NOMO-1 treated with DMSO at 0.1 percent for 48 hours (cell line): ENCODE measurements at regions not wholly inside any gene's neighbourhood (a gene's known extent, or its start where the extent isn't known, plus 50 kb on each side); places are given as distances from the start of the nearest gene placed in this dataset.

Source experiments
- DNase-seq: peaks from one replicate; lab custom pipeline; 2025; ENCODE audit not compliant: unreplicated experiment; lab: John Stamatoyannopoulos, UW

DNA sequence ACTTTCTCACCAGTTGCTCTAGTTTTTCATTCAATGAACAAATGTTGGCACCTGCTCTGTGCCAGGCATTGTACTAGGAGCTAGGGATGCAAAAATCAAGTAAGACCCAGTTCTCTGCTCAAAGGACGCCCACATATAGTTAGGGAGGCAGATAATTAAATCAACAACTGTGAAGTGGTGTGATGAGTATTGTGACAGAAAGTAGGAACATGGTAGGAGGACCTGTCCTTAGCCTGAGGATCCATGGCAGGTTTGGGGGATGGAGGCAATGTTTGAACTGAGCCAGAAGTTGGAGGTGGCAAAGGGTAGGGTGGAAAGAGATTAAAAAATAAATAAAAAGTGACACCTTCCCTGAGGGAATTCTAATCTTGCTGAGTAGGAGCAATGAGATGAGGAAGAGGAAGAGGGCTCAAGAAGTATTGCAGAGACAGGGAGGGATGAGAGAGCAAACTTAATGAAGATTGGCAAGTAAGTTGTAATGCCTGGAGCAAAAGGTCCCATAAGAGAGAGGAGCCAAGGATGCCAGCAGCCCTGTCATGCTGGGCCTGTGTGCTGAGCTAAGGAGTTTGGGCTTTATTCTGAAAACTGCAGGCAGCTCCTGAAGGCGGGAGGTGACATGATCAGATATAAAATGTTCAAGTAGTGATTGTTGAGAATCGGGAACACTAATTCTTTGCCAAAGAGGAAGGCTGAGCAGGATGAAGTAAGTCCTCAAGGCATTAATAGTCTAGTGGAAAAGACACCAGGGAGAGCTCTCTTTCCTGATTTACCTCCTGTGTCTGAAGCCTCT, 184.3 kb upstream of the PPP2R3A start:
- no peak for DNase-seq

DNA sequence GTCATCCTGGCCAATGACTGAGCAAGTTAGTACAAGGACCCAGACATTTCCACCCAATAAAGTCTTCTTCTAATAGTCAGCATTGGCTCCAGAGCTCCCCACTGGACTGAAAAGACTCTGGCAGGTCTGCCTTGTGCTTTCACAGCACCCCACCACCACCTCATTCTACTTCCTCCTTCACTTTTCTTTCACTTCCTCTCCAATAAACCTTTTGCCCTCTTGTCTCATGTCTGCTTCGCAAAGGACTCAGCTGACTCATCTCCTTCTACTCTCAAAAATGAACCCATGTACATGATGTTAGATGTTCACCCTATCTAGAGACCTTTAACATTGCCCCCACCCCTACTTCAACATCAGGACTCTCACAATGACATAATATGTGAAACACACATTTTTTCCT, 181.0 kb upstream of the PPP2R3A start:
- peak; percentile 99 for DNase-seq

- no peak for DNase-seq
Measured at GRCh38 chr3:135788146-135788545, 177.4 kb upstream of the PPP2R3A start.

GRCh38 chr3:135788978-135789377, 176.6 kb upstream of the PPP2R3A start:
- no peak for DNase-seq

DNA sequence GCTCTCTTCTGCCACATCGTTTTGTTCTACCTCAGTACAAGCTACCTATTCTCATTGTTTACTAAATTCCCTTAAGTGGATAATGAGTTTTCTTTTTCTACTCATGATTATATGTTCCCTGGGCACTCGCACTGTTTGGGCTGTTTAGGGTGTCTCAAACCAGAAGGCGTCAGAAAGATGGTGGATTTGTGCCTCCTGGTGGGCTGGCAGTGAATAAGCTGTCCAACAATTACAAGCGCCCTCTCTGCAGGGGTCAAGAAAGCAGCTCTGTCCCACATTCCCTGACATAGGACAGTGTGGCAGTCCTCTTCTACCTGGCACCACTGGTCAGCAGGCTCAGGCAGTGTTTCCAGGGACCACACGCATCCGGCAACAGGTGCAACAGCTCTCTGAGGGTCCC, 173.4 kb upstream of the PPP2R3A start:
- no peak for DNase-seq

- no peak for DNase-seq
Measured at GRCh38 chr3:135792858-135793475, 172.6 kb upstream of the PPP2R3A start.

- DNase-seq, result no peak
Measured at GRCh38 chr3:135800071-135800549, 165.4 kb upstream of the PPP2R3A start.

DNA sequence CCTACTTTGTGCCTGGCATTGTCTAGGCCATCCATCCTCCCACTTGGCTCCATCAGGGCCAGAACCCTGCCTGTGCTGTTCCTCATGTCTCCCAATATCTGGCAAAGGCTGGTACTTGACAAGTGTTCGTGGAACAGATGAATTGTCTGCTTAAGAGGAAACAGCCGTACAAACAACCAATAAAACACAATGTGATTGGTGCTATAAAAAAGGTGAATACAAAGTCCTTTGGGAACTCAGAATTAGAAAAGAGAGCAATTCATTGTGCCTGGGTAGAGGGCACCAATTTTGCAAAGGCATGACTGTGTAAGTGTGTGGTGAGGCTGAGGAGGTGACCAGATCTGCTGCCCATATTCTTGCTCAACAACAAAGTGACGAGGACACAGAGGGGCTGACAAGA, 164.5 kb upstream of the PPP2R3A start:
- no peak for DNase-seq

DNA sequence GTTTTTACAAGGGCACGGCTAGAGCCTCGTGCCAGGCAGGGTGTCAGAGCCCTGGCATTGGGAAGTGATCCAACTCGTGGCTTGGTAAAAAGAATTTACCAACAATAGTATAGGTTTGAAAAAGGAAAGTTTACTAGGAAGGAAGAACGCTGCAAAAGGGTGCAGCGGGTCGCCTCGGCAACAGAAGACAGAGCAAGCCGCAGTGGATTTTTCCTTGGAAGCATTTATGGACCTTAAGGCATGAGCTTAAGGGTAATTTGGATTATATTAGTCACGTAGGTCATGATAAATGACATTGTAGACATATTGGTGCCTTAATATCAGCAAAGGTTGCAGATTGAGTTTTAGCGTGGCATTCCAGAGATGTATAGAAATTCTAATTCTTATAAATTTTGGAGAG, 163.4 kb upstream of the PPP2R3A start:
- DNase-seq, result no peak

DNA sequence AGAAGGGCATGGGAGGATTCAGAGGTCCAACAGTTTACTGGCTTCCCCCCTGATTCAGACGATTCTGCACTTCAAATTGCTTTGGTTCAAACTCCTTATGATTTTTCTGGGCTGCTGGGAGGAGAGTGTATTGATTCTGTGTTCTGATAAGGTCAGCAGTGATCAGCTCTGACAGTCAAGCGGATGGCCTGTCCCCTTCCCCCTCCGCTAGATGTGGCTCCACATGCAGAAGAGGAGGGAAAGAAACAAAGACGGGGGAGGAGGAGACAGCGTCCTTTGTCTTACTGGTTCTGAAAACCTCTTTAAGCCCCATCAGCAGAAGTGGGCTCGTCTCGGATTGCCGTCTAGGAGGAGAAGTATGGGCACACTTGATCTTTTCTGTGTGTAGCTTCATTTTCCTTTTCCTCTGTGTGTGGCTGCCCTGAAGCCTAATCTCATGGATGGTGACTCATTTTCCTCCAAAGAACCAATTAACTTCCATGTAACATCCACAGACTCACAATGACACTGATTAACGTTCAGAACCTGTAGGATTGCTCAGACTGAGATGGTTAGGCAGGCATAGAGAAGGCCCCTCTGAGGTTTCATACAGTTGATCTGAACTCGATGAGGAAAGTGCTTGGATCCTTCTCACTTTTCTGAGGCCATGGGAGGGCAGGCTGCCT, 162.4 kb upstream of the PPP2R3A start:
- DNase-seq, result no peak

DNA sequence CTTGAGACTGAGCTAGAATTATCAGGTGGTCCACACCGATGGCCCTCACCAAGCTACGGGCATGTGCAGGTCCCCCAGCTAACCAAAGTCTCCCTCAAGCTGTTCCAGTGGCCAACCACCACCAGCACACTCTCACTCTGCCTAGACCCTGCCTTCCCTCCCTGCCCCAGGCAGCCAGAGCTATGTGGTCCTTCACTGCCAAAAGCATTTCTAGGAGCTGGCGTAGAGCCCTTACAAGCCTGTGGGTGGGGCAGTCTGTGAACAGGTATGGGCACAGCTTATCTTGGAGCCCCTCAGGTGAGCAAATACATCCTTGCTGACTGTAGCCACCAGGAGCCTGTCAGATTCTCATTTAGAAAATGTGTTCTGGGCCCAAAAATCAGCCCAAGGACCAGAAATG, 159.8 kb upstream of the PPP2R3A start:
- no peak for DNase-seq

DNA sequence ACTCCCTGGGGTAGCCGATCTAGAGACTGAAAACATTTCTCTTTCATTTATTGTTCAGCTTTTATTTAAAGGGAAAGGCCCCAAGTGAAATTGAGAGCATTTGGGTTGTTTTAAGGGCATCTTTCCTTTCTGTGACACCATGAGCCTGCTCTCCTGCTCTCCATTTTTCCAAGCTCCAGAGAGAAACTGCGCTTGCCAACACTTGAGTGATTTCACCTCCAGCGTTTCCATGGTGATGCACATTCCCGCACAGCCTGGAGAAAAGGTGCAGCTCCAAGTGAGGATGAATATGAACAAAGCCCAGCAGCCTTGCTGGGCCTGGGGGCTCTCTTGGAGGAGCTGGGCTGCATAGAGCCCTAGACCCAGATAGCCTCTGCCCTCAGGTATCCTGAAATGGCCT, 159.2 kb upstream of the PPP2R3A start:
- DNase-seq, result no peak

- DNase-seq, result no peak
Measured at GRCh38 chr3:135807879-135808278, 157.6 kb upstream of the PPP2R3A start.

DNA sequence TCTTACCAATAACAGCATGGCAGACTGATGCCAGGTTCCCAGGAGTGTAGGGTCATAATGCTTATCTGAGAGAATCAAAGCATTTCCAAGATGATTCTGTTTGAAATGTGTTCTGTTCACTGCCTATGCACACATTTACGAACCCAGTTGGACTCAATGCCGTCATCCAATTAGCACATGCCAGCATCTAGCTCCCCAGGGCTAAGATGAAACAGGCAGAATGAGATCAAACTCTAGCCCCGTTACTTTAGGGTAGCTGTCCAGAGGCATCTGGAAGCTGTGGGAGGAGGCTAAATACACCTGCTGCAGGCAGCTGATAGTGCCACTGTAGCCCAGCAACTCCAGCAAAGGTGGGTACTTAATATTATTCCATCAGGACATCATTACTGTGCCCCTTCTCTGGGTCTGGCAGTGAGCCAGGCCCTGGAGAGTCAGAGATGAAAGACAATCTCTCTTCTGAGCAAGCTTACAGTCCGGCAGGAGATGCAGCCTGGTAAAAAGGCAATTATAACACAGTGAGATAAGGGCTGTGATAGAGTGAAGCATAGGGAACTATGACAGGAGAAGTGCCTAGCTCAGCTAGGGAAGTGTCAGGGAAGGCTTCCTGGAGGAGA, 156.4 kb upstream of the PPP2R3A start:
- no peak for DNase-seq

DNA sequence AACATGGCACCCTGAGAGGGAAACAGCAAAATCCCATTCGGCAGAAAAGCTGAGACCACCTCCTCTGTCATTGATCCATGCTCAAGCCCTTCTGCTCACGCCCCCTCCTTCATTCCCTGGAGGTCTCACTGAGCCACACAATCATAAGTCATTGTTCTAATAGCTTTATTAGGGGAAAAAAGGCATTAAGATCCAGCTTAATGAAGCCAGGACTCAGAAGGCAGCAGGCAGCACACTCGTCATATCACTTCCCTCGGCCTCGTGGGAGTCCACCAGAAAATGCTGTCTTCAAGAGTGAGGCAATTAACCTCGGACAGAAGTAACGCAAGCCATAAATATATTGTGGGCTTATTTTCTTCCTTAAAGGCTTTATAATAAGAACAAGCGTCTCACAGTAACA, 153.9 kb upstream of the PPP2R3A start:
- DNase-seq, result no peak

- no peak for DNase-seq
Measured at GRCh38 chr3:135812057-135812456, 153.5 kb upstream of the PPP2R3A start.

GRCh38 chr3:135834465-135834864, 131.1 kb upstream of the PPP2R3A start:
- DNase-seq, result no peak

DNA sequence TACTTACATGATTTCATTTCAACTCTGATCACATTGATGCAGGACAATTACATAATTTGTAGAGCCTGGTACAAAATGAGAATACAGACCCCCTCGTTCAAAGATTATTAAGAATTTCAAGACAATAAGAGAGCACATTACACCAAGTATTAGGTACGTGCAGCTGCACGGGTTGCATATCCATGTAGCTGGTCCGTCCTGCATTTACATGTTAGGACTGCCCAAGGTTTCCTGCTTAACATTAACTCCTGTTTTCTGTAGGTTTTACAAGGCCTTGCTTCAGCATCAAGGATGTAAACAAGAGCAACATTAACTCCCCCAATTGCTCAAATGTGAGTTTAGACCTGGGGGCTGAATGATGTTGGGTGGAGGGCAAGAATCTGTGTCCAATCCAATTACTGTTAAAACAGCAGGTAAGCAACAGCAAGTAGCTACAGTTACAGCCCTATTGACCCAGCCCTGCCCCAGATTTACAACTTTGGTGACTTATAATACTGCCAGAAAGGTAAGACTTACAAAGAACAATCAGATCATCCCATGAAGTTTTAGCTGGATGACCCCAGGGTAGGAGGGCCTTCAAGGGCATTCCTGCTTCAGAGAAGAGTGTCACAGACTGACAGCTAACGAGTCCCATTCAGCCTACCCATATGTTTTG, 127.4 kb upstream of the PPP2R3A start:
- DNase-seq, result no peak

- DNase-seq, result no peak
Measured at GRCh38 chr3:135840436-135840835, 125.1 kb upstream of the PPP2R3A start.

GRCh38 chr3:135844386-135844785, 121.1 kb upstream of the PPP2R3A start:
- no peak for DNase-seq

DNA sequence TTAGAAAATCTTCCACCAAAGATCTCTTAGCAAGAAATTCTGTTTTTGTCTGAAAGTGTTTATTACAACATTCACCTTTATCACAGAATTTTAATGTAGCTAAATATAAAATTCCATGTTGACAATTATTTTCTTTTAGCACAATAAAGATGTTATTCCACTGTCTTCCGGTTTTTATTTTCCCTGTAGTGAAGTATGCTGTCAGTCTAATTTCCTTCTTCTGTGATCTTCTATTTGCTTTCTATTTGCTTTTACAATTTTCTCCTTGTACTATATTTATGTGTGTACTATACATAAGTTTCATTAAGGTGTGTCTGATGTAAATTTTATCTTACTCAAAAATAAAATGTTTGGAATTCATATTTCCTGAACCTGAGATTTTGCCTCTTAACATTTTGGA, 117.5 kb upstream of the PPP2R3A start:
- DNase-seq, result no peak
